ENCODE measurements at regions not wholly inside any gene's neighbourhood (a gene's known extent, or its start where the extent isn't known, plus 50 kb on each side); places are given as distances from the start of the nearest gene placed in this dataset.

- TF ChIP-seq POLR2AphosphoS5 (IDR thresholded peaks at IDR 0.05; ENCODE audit: low read depth): no peak
- no peak for TF ChIP-seq CTCF (IDR thresholded peaks at IDR 0.05; ENCODE audit: insufficient read depth, low read length)
- no peak for TF ChIP-seq SPI1 (IDR thresholded peaks at IDR 0.05; ENCODE audit: borderline replicate concordance, low read depth)
These were observed 442.8 kb downstream of the ATP23 start for GRCh38 chr12:58384196-58384595.

Data from HL-60 (cell line).